A549 (cell line): ENCODE measurements at regions not wholly inside any gene's neighbourhood (a gene's known extent, or its start where the extent isn't known, plus 50 kb on each side); places are given as distances from the start of the nearest gene placed in this dataset.

Experiments
- BHLHE40 ChIP-seq: IDR thresholded peaks from 2 replicates; pipeline ENCODE4 v1.6.1; 2012; ENCODE audit warnings: low read depth, low read length, inconsistent platforms
- RFX5 ChIP-seq: fragments of 450-650 bp; IDR thresholded peaks from 2 replicates; pipeline ENCODE4 v1.7.1; 2014; ENCODE audit warnings: antibody characterized with exemption, mild to moderate bottlenecking, moderate library complexity
- ZFP36 ChIP-seq: fragments of 450-650 bp; IDR thresholded peaks from 2 replicates; pipeline ENCODE4 v1.6.1; 2014; ENCODE audit warnings: borderline replicate concordance; ENCODE audit not compliant: partially characterized antibody
- TF ChIP-seq, protein P1 (sequence below): fragments of >200 bp; sonication (Bioruptor Twin); formaldehyde crosslinking; IDR thresholded peaks from 3 replicates; pipeline ENCODE4 v1.5.1; 2016

DNA sequence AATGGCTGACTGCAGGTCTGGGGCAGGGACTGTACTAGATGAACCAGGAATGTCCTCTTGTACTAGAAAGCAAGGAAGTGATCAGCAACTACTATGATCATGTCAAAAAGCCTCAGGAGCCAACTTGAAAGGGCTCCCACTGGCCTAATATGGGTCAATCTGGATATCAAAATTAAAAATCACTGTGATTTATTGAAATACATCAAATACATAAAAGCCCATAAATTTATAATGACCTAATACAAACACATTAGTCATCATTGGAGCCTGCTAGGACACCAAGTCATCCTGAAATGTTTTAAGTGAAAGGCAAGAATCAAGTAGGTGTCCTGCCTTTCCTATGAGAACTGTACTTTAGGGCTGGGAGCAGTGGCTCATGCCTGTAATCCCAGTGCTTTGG, 70.5 kb upstream of the KLHL13 start:
- TF ChIP-seq, protein P1, sequence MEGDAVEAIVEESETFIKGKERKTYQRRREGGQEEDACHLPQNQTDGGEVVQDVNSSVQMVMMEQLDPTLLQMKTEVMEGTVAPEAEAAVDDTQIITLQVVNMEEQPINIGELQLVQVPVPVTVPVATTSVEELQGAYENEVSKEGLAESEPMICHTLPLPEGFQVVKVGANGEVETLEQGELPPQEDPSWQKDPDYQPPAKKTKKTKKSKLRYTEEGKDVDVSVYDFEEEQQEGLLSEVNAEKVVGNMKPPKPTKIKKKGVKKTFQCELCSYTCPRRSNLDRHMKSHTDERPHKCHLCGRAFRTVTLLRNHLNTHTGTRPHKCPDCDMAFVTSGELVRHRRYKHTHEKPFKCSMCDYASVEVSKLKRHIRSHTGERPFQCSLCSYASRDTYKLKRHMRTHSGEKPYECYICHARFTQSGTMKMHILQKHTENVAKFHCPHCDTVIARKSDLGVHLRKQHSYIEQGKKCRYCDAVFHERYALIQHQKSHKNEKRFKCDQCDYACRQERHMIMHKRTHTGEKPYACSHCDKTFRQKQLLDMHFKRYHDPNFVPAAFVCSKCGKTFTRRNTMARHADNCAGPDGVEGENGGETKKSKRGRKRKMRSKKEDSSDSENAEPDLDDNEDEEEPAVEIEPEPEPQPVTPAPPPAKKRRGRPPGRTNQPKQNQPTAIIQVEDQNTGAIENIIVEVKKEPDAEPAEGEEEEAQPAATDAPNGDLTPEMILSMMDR: no peak
- TF ChIP-seq BHLHE40 (no peak), RFX5 (no peak), ZFP36 (no peak)
